Lower leg skin (tissue), 3 donors: ENCODE measurements at regions not wholly inside any gene's neighbourhood (a gene's known extent, or its start where the extent isn't known, plus 50 kb on each side); places are given as distances from the start of the nearest gene placed in this dataset.

Source experiments
- CTCF ChIP-seq, 3 donors: fragments of 450-650 bp; IDR thresholded peaks; one replicate each; pipeline ENCODE4 v1.5.1; 2016; ENCODE audit warnings: antibody characterized with exemption in 3 of 3, mild to moderate bottlenecking in 3 of 3, moderate library complexity in 2 of 3
- POLR2A ChIP-seq, 2 donors: fragments of 450-650 bp; IDR thresholded peaks; one replicate each; pipeline ENCODE4 v1.6.1; 2016 to 2017; ENCODE audit warnings: antibody characterized with exemption in 2 of 2, mild to moderate bottlenecking in 1 of 2, moderate library complexity in 1 of 2

DNA sequence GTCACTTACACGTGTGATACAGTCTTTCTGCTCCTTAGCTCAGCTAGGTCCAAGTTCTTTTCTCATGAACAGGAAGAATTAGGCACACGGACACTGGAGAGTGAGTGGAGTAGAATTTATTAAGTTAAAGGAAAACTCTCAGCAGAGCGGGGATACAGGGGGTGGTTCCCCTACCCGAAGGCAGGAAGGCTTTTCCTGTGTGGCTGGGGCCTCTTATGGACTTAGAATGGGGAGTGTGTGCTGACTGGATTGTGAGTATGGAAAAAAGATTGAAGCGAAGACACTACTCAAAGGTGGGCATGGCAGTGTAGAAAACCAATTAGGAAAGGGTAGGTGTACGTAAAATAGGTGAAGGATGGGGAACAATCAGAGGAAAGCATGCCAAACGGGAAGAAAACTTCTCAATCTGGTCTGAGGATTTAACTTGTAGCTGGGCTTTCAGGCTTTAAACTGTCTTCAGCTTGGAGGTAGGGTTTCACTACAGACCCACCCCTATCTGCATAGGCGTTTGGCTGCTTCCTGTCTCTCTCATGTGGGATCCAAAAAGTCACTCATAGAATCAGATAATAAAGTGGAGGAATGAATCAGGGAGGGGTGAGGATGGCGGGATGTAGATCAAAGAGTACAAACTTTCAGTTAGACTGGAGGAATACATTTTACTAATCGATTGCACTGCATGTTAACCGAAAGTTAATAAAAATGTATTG, 104.2 kb downstream of the ANKRD7 start:
- TF ChIP-seq CTCF (IDR thresholded peaks at IDR 0.05) (no peak), POLR2A (IDR thresholded peaks at IDR 0.05) (no peak)
